ENCODE measurements at regions not wholly inside any gene's neighbourhood (a gene's known extent, or its start where the extent isn't known, plus 50 kb on each side); places are given as distances from the start of the nearest gene placed in this dataset.

DNA sequence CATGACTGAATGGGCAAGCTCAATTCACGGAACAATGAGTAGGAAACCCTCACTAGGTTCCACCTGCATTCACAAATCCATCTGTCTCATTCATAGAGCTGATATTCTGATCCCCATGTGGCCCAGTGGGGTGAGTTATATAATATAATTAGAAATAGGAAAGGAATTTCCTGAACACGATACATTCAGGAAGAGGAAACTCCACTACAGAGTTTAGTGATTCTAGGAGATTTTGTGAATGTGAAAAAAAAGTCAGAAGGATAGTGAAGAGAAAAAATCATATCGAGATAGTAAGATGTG, 471.2 kb downstream of the GASK1B start:
- TF ChIP-seq POLR2A (IDR thresholded peaks at IDR 0.05) (no peak), CTCF (IDR thresholded peaks at IDR 0.05) (no peak)

Data from tibial nerve (tissue), 3 donors.